ENCODE measurements at regions not wholly inside any gene's neighbourhood (a gene's known extent, or its start where the extent isn't known, plus 50 kb on each side); places are given as distances from the start of the nearest gene placed in this dataset.

GRCh38 chr18:44238454-44238853, 442.2 kb upstream of the SETBP1 start:
- H3K27me3 ChIP-seq (ENCODE audit: control insufficient read depth in 1 of 2, insufficient read depth in 2 of 2, low read length in 1 of 2), result no peaks in the 10 kb centered on the region
- WGBS, 2 donors, result 56 to 67% methylated on average over 2 of the region's 2 CpGs
- no peak overlapping the region for H3K27ac ChIP-seq (ENCODE audit: low read depth in 1 of 2, low read length in 2 of 2)
- ATAC-seq (ENCODE audit: low FRiP score) (no peak), DNase-seq (no peak)
- no peaks in the 10 kb centered on the region for H3K9me3 ChIP-seq (ENCODE audit: control insufficient read depth, low read length)
- intact Hi-C loops (cut with DNase I), result no loop called here
- no peak overlapping the region for H3K4me3 ChIP-seq (ENCODE audit: low read length in 2 of 2)
- no peaks in the 10 kb centered on the region for H3K4me1 ChIP-seq (ENCODE audit: control insufficient read depth in 1 of 2, insufficient read depth in 2 of 2, low read length in 2 of 2)
- no peaks in the 10 kb centered on the region for H3K36me3 ChIP-seq (ENCODE audit: control insufficient read depth in 1 of 2, insufficient read depth in 2 of 2, low read length in 1 of 2)

- Histone ChIP-seq H3K4me1 (ENCODE audit: control insufficient read depth in 1 of 2, insufficient read depth in 2 of 2, low read length in 2 of 2) (no peaks in the 10 kb centered on the region), H3K27me3 (ENCODE audit: control insufficient read depth in 1 of 2, insufficient read depth in 2 of 2, low read length in 1 of 2) (no peaks in the 10 kb centered on the region), H3K9me3 (ENCODE audit: control insufficient read depth, low read length) (no peaks in the 10 kb centered on the region), H3K4me3 (ENCODE audit: low read length in 2 of 2) (no peak overlapping the region), H3K27ac (ENCODE audit: low read depth in 1 of 2, low read length in 2 of 2) (no peak overlapping the region), H3K36me3 (ENCODE audit: control insufficient read depth in 1 of 2, insufficient read depth in 2 of 2, low read length in 1 of 2) (no peaks in the 10 kb centered on the region)
- no peak for ATAC-seq (ENCODE audit: low FRiP score)
- no peak for DNase-seq
- WGBS, 2 donors, result 81 to 90% methylated on average over 1 of the region's 1 CpG
- intact Hi-C loops (cut with DNase I), result no loop called here
Measured at GRCh38 chr18:44238911-44239310, 441.8 kb upstream of the SETBP1 start.

GRCh38 chr18:44241020-44241419, 439.7 kb upstream of the SETBP1 start:
- Histone ChIP-seq H3K9me3 (ENCODE audit: control insufficient read depth, low read length) (no peaks in the 10 kb centered on the region), H3K4me1 (ENCODE audit: control insufficient read depth in 1 of 2, insufficient read depth in 2 of 2, low read length in 2 of 2) (no peaks in the 10 kb centered on the region), H3K4me3 (ENCODE audit: low read length in 2 of 2) (no peak overlapping the region), H3K27me3 (ENCODE audit: control insufficient read depth in 1 of 2, insufficient read depth in 2 of 2, low read length in 1 of 2) (no peaks in the 10 kb centered on the region), H3K27ac (ENCODE audit: low read depth in 1 of 2, low read length in 2 of 2) (no peak overlapping the region), H3K36me3 (ENCODE audit: control insufficient read depth in 1 of 2, insufficient read depth in 2 of 2, low read length in 1 of 2) (no peaks in the 10 kb centered on the region)
- WGBS, 2 donors, result 77 to 80% methylated on average over 5 of the region's 5 CpGs
- DNase-seq, result no peak
- ATAC-seq (ENCODE audit: low FRiP score), result no peak
- intact Hi-C loops (cut with DNase I), result no loop called here

GRCh38 chr18:44245019-44245418, 435.7 kb upstream of the SETBP1 start:
- DNase-seq (no peak), ATAC-seq (ENCODE audit: low FRiP score) (no peak)
- intact Hi-C loops (cut with DNase I), result no loop called here
- Histone ChIP-seq H3K27me3 (ENCODE audit: control insufficient read depth in 1 of 2, insufficient read depth in 2 of 2, low read length in 1 of 2) (no peaks in the 10 kb centered on the region), H3K9me3 (ENCODE audit: control insufficient read depth, low read length) (no peaks in the 10 kb centered on the region), H3K4me1 (ENCODE audit: control insufficient read depth in 1 of 2, insufficient read depth in 2 of 2, low read length in 2 of 2) (no peaks in the 10 kb centered on the region), H3K27ac (ENCODE audit: low read depth in 1 of 2, low read length in 2 of 2) (no peak overlapping the region), H3K4me3 (ENCODE audit: low read length in 2 of 2) (no peak overlapping the region), H3K36me3 (ENCODE audit: control insufficient read depth in 1 of 2, insufficient read depth in 2 of 2, low read length in 1 of 2) (no peaks in the 10 kb centered on the region)
- WGBS, 2 donors, result 68 to 75% methylated on average over 3 of the region's 3 CpGs

GRCh38 chr18:44246001-44246400, 434.7 kb upstream of the SETBP1 start:
- Histone ChIP-seq H3K36me3 (ENCODE audit: control insufficient read depth in 1 of 2, insufficient read depth in 2 of 2, low read length in 1 of 2) (no peaks in the 10 kb centered on the region), H3K4me1 (ENCODE audit: control insufficient read depth in 1 of 2, insufficient read depth in 2 of 2, low read length in 2 of 2) (no peaks in the 10 kb centered on the region), H3K4me3 (ENCODE audit: low read length in 2 of 2) (no peak overlapping the region), H3K27ac (ENCODE audit: low read depth in 1 of 2, low read length in 2 of 2) (no peak overlapping the region), H3K9me3 (ENCODE audit: control insufficient read depth, low read length) (no peaks in the 10 kb centered on the region), H3K27me3 (ENCODE audit: control insufficient read depth in 1 of 2, insufficient read depth in 2 of 2, low read length in 1 of 2) (no peaks in the 10 kb centered on the region)
- no peak for DNase-seq
- 76 to 86% methylated on average over 2 of the region's 2 CpGs for WGBS, 2 donors
- intact Hi-C loops (cut with DNase I), result no loop called here
- ATAC-seq (ENCODE audit: low FRiP score), result no peak

GRCh38 chr18:44258086-44258485, 422.6 kb upstream of the SETBP1 start:
- Histone ChIP-seq H3K9me3 (ENCODE audit: control insufficient read depth, low read length) (peaks cover 1% of the 10 kb centered on the region), H3K4me1 (ENCODE audit: control insufficient read depth in 1 of 2, insufficient read depth in 2 of 2, low read length in 2 of 2) (no peaks in the 10 kb centered on the region), H3K4me3 (ENCODE audit: low read length in 2 of 2) (no peak overlapping the region), H3K27ac (ENCODE audit: low read depth in 1 of 2, low read length in 2 of 2) (no peak overlapping the region), H3K36me3 (ENCODE audit: control insufficient read depth in 1 of 2, insufficient read depth in 2 of 2, low read length in 1 of 2) (no peaks in the 10 kb centered on the region), H3K27me3 (ENCODE audit: control insufficient read depth in 1 of 2, insufficient read depth in 2 of 2, low read length in 1 of 2) (no peaks in the 10 kb centered on the region)
- ATAC-seq (ENCODE audit: low FRiP score) (no peak), DNase-seq (no peak)
- intact Hi-C loops (cut with DNase I), result no loop called here

- DNase-seq, result no peak
- Histone ChIP-seq H3K27me3 (ENCODE audit: control insufficient read depth in 1 of 2, insufficient read depth in 2 of 2, low read length in 1 of 2) (no peaks in the 10 kb centered on the region), H3K36me3 (ENCODE audit: control insufficient read depth in 1 of 2, insufficient read depth in 2 of 2, low read length in 1 of 2) (no peaks in the 10 kb centered on the region), H3K4me1 (ENCODE audit: control insufficient read depth in 1 of 2, insufficient read depth in 2 of 2, low read length in 2 of 2) (no peaks in the 10 kb centered on the region), H3K4me3 (ENCODE audit: low read length in 2 of 2) (no peak overlapping the region), H3K27ac (ENCODE audit: low read depth in 1 of 2, low read length in 2 of 2) (no peak overlapping the region), H3K9me3 (ENCODE audit: control insufficient read depth, low read length) (peaks cover 1% of the 10 kb centered on the region)
- intact Hi-C loops (cut with DNase I), result no loop called here
- no peak for ATAC-seq (ENCODE audit: low FRiP score)
Measured at GRCh38 chr18:44258576-44258975, 422.1 kb upstream of the SETBP1 start.

- intact Hi-C loops (cut with DNase I), result no loop called here
- DNase-seq, result no peak
- Histone ChIP-seq H3K27me3 (ENCODE audit: control insufficient read depth in 1 of 2, insufficient read depth in 2 of 2, low read length in 1 of 2) (no peaks in the 10 kb centered on the region), H3K27ac (ENCODE audit: low read depth in 1 of 2, low read length in 2 of 2) (no peak overlapping the region), H3K9me3 (ENCODE audit: control insufficient read depth, low read length) (peaks cover 1% of the 10 kb centered on the region), H3K36me3 (ENCODE audit: control insufficient read depth in 1 of 2, insufficient read depth in 2 of 2, low read length in 1 of 2) (no peaks in the 10 kb centered on the region), H3K4me3 (ENCODE audit: low read length in 2 of 2) (no peak overlapping the region), H3K4me1 (ENCODE audit: control insufficient read depth in 1 of 2, insufficient read depth in 2 of 2, low read length in 2 of 2) (no peaks in the 10 kb centered on the region)
- ATAC-seq (ENCODE audit: low FRiP score), result no peak
- WGBS, 2 donors, result 82 to 86% methylated on average over 3 of the region's 3 CpGs
Measured at GRCh38 chr18:44259610-44260009, 421.1 kb upstream of the SETBP1 start.

- intact Hi-C loops (cut with DNase I), result no loop called here
Measured at GRCh38 chr18:44265437-44265836, 415.3 kb upstream of the SETBP1 start.

More at GRCh38 chr18:44265437-44265836, 415.3 kb upstream of the SETBP1 start:
- Histone ChIP-seq H3K27ac (ENCODE audit: low read depth in 1 of 2, low read length in 2 of 2) (no peak overlapping the region), H3K9me3 (ENCODE audit: control insufficient read depth, low read length) (peaks cover 4% of the 10 kb centered on the region), H3K27me3 (ENCODE audit: control insufficient read depth in 1 of 2, insufficient read depth in 2 of 2, low read length in 1 of 2) (no peaks in the 10 kb centered on the region), H3K4me1 (ENCODE audit: control insufficient read depth in 1 of 2, insufficient read depth in 2 of 2, low read length in 2 of 2) (no peaks in the 10 kb centered on the region), H3K36me3 (ENCODE audit: control insufficient read depth in 1 of 2, insufficient read depth in 2 of 2, low read length in 1 of 2) (no peaks in the 10 kb centered on the region), H3K4me3 (ENCODE audit: low read length in 2 of 2) (no peak overlapping the region)
- ATAC-seq (ENCODE audit: low FRiP score) (no peak), DNase-seq (no peak)
- WGBS, 2 donors, result 82 to 90% methylated on average over 3 of the region's 3 CpGs

All from aorta (tissue), 5 donors.